Hepatocyte (in vitro differentiated cells): ENCODE measurements at regions not wholly inside any gene's neighbourhood (a gene's known extent, or its start where the extent isn't known, plus 50 kb on each side); places are given as distances from the start of the nearest gene placed in this dataset.
"Not testable (repeated sequence)": the region's sequence is repeated elsewhere in the genome, so short reads cannot be mapped to it uniquely, and the experiment has no call there.

Source experiments
- CTCF ChIP-seq: fragments of 200-600 bp; sonication (generic); IDR thresholded peaks from 2 replicates; pipeline ENCODE4 v1.5.1; 2016; ENCODE audit warnings: antibody characterized with exemption, mild to moderate bottlenecking; ENCODE audit not compliant: poor library complexity
- EZH2 ChIP-seq: fragments of 200-600 bp; sonication (generic); IDR thresholded peaks from 2 replicates; pipeline ENCODE4 v1.6.1; 2016; ENCODE audit warnings: antibody characterized with exemption, mild to moderate bottlenecking, borderline replicate concordance

GRCh38 chr16:21543151-21543836, 56.1 kb upstream of the METTL9 start:
- TF ChIP-seq CTCF, EZH2: not testable (repeated sequence)
